Skeletal muscle cell (primary cell): ENCODE measurements at regions not wholly inside any gene's neighbourhood (a gene's known extent, or its start where the extent isn't known, plus 50 kb on each side); places are given as distances from the start of the nearest gene placed in this dataset.
"Not testable (repeated sequence)": the region's sequence is repeated elsewhere in the genome, so short reads cannot be mapped to it uniquely, and the experiment has no call there.

Experiments
- DNase-seq: peaks from one replicate; pipeline ENCODE4 v3.0.0-alpha.2; 2010; ENCODE audit warnings: low read depth
- H3K4me3 ChIP-seq: 2 replicates; pipeline ENCODE4 v1.5.1; 2011; ENCODE audit warnings: low read depth, mild to moderate bottlenecking, control low read depth, low read length, moderate library complexity

DNA sequence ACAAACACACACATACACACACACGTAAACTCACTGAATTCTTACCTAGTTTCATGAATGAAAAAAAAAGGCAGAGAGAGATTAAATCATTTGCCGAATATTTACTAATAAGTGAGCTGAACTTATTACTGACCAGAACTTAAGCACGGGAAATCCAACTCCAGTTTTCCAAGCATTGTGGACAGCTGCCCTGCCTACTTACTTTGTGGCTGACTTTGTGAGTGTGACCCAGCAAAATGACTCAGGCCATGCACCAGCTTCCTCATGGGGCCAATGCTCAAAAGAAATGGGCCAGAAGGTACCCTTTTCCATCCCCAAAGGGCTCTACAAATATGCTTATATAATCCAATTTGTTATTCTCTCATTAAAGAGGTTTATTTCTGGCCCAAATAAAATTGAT, 87.4 kb upstream of the RHOBTB1 start:
- no peak overlapping the region for H3K4me3 ChIP-seq
- DNase-seq, result no peak

DNA sequence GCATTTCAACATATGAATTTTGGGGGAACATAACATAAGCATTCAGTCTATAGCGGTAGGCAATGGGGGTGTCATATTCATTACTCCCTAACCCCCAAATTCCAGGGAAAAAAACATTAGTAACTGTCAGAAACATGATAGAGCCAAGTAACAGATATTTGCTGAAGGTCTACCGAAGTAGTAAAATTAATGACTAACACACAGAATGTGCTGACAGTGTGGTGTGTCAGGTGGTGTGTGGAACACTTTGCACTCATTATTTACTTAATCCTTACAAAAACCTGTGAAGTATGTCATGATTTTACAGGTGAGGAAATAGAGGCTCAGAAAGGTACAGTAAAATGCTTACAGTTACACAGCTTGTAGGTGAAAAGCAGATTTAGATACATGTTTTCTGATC, 85.4 kb upstream of the RHOBTB1 start:
- no peak for DNase-seq
- no peak overlapping the region for H3K4me3 ChIP-seq

DNA sequence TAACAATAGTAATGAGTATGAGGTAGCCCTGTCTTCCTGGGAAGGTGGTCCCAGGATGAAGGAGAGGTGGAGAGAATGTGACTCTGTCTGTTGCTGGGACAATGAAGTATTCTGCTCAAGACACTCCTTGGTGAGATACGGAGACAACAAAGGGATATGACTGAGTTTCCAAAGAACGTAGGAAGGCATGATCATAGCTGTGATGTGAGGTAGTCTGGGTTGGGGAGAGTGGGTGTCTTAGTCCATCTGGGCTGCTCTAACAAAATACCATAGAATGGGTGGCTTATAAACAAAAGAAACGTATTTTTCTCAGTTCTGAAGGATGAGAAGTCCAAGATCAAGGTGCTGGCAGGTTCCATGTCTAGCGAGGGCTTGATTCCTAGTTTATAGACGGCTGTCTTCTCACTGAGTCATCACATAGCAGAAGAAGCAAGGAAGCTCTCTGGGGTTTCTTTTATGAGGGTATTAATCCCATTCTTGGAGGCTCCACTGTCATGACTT, 84.9 kb upstream of the RHOBTB1 start:
- peak; percentile 16 for DNase-seq
- H3K4me3 ChIP-seq, result no peak overlapping the region

DNA sequence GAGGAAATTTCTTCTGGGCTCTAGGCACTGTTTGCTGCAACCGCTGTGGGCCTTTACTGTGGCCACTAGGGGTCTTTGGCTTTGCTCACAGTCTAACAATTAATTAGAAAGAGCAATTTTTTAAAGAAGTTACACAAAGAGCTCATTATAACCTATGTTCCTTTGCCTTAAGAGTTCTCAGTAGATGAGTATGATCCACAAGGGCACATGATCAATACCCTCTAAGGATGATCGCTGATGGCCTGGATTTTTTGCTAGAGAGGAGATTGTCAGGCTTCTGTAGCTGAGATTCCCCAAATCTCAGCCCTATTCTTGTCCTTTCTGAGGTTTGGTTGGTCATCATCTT, 80.8 kb upstream of the RHOBTB1 start:
- no peak for DNase-seq
- no peak overlapping the region for H3K4me3 ChIP-seq

DNA sequence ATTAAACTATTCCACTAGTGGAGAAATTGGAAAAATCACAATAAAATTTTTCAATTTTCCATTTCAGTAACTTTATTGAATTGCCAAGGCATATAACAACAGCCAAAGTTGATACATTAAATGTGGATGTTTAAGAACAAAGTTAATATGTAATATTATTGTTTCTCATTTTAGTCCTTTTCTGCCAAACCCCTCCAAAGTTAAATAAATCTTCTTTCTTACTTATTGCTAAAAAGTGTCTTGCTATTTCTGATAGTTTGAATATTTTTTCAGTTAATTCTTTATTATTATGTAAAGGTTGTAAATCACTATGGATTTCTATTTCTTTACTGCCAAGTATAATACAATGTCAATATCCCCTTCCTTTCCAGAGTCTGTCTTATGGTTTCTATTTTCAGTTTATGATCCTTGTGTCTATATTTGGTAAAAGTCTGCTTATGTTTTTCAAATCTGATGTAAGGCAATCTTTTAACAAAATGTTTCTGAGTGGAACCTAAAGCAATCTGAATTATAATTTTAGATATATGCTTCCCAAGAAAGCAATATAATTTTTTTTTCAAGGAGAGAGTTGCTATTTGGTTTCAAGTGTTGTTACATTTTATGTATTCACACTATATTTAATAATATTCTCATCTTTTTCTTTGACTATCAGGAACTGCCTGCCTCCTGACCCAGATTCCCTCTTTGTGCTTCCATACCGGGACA, 80.3 kb upstream of the RHOBTB1 start:
- no peak for DNase-seq
- no peak overlapping the region for H3K4me3 ChIP-seq

DNA sequence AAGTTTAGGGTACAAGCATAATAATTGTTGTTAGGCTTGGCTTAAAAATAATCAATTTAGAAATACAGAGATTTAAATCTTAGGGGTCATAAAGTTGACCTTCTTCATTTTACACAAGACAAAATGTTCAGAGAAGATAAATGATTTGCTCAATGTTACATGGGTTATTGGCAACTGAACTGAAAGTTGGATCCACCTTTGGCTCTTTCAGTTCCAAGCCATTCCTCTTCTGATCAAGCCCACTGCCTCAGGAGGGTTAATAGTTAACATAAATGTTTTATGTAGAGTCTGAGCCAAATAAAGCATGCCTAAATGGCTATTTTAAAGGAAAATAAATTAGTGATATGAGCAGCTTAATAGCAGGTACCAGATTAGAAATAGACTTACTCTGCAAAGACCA, 79.1 kb upstream of the RHOBTB1 start:
- no peak overlapping the region for H3K4me3 ChIP-seq
- DNase-seq, result no peak

DNA sequence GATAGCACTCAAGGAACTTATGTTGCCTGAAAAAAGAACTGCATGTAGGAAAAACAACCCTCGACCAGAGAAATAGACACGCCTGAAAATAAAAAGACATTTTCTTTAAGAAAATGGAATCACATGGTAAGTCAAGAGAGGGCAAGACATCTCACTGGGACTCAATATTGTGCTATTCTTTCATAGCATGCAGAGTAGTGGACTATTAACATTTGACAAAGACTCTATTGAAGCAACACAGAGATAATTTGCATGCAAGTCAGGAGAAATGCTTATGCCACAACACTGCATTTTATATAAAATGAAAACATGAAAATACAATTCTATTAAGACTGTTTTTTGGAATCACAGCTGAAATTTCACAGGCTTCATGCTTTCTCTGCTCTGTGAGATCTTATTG, 77.9 kb upstream of the RHOBTB1 start:
- no peak for DNase-seq
- no peak overlapping the region for H3K4me3 ChIP-seq

DNA sequence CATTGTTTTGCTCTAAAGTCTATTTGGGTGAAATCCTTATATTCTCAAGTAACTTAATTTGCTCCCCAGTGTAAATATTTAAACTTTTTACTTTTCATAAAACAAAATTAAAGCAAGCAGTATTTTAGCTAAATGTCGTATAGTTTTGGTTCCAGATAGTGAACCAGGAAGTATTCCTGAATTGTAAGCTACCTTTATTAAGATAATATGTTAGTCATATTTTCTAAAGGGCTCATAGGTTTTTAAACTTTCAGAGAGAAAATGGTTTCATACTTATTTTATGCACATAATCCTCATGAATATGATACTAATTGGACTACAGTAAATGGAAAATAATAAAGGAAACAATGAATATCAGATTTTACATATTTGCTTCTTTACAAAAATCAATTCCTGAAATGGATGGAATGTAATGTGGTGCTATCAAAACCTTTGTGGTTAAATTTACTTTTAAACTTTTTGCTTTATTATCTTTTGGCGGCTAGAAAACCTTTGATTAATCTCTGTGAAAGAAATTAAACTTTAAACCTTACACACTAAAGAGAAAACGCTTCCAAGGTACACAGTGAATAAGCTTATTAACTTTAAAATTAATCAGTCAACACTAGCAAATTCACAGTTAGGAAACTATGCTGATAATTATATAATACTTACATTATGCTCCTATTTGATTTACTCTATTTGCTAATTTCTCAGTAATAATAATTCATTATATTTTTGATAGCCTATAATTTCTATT, 76.6 kb upstream of the RHOBTB1 start:
- DNase-seq, result no peak
- H3K4me3 ChIP-seq, result no peak overlapping the region

DNA sequence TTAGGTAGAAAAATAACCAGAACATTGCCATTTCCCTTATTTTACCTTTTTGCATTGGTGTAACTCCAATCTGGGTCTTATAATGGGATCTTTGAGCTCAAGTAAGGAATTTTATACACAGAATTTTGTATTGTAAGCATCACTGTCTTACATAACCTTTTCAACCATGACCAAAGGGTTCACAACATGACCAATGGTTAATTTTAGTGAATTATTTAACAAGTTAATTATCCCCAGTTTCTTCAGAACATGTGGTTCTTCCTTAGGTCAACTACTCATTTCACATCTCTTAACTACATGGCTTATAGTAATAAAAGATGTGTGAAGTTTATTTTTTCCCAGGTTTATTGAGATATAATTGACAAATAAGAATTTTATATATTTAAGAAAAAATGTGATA, 74.2 kb upstream of the RHOBTB1 start:
- no peak for DNase-seq
- no peak overlapping the region for H3K4me3 ChIP-seq

DNA sequence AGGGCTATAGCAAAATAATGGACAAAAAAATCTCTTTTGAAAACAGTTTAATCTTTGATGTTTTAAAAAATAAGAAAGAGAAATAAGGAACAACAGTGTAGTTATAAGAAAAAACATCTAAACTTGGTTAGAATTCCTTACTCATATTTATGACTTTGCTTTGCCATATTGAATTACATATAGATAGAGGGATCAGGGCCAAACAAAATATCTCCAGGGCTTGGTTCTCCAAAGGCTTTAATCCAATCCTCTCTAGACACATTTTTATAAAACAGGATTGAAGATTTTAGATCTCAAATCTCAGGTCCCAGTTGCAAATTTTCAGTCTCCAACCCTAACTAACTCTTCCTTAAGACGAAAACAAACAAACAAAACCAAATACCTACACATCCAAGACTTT, 72.6 kb upstream of the RHOBTB1 start:
- no peak for DNase-seq
- no peak overlapping the region for H3K4me3 ChIP-seq

DNA sequence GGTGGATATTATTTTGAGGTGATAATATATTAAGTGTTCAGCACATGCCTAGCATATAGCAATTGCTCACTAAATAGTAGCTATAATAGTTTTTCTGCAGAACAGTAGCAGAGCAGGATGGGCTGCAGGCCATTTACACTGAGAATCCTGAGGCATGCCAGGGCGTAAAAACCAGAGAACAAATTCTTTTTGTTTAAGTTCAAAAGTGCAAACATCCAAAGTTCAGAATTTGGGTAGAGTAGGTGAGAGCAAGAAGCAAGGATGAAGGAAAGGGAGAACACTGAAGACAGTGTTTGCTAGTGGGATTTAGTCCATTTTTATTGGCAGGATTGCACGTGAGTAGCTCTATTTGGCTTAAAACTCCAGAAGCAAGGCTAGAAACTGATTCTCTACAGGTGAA, 72.0 kb upstream of the RHOBTB1 start:
- no peak for DNase-seq
- H3K4me3 ChIP-seq, result no peak overlapping the region

DNA sequence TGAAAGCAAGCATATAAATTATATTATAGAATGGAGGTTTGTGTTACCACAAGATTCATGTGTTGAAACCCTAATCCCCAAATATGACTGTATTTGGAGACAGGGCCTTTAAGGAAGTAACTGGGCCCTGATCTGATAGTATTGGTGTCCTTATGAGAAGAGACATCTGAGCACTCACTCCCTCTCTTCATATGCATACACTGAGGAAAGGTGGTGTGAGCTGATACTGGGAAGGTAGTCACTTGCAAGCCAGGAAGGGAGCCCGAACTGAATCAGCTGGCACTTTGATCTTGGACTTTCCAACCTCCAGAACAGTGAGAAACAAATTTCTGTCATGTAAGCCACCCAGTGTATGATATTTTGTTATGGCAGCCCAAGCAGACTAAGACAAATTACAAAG, 66.9 kb upstream of the RHOBTB1 start:
- no peak overlapping the region for H3K4me3 ChIP-seq

DNA sequence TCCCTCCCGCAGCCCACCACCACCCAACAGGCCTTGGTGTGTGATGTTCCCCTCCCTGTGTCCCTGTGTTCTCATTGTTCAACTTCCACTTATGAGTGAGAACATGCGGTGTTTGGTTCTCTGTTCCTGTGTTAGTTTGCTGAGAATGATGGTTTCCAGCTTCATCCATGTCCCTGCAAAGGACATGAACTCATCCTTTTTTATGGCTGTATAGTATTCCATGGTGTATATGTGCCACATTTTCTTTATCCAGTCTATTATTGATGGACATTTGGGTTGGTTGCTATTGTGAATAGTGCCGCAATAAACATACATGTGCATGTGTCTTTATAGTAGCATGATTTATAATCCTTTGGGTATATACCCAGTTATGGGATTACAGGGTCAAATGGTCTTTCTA, 59.1 kb upstream of the RHOBTB1 start:
- not testable (repeated sequence) for DNase-seq, H3K4me3 ChIP-seq

More for the DNA sequence above, 66.9 kb upstream of the RHOBTB1 start:
- DNase-seq, result no peak

DNA sequence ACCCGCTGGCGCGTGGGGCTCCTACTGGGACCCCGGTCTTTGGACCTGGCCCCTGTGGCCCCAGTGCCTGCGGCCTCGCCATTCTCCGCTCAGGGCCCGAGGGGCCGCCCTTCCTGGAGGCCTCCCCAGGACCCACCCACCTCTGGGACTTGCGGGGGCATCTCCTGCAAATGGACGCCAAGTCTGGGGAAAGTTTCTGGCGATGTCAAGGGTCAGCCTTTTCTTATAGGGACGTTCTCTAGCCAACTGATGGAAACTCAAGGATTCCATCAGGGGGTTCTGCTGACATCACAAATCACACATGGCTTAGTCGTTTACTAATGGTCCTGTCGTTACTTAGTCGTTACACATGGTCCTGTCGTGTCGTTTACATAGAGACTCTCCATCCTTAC, 57.7 kb upstream of the RHOBTB1 start:
- DNase-seq, result no peak
- peak overlapping the region; percentile 58 for H3K4me3 ChIP-seq

DNA sequence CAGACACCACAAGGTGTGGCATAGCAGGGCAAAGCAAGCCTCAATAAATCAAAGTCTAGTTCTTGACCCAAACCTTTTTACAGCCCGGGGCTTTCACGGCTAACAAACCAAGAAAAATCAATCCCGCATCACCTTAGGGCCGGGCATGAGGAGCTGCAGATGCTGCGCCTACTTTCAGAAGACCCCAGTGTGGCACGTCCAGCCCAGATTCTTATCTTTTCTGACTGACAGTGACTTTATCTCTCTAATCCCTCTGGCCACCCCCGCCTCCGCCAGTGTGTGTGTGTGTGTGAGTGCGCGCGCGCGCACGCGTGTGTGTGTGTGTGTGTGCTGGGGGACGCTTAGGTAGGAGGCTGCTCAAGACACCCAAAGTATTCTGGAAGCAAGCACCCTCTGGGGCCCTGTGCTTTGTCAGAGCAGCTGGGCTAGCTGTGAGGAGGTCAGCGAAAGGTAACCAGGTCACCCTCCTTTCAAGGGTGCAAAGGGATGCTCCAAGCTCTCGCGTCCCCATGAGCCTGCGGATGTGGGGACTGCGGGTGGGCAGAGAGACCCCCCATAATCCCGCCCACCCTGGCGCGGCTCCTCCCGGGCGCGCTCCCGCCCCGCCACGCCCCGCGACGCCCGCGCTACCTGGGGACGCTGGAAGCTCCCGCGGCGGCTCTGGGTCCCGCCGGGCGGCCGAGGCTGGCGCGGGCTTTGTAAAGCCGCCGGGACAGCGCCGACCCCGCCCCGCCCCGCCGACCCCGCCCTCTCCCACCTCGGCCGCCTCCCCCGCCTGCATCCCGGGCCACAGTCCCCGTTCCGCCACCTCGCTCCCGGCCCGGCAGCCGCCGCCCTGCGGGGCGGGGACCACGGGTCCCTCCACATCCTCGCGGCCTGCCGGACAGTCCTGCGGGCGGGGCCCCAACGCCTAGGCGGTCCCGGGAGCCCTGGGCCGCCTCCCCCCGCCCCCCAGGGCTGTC, 57.1 kb upstream of the RHOBTB1 start:
- H3K4me3 ChIP-seq, result peak overlapping the region; percentile 58

DNA sequence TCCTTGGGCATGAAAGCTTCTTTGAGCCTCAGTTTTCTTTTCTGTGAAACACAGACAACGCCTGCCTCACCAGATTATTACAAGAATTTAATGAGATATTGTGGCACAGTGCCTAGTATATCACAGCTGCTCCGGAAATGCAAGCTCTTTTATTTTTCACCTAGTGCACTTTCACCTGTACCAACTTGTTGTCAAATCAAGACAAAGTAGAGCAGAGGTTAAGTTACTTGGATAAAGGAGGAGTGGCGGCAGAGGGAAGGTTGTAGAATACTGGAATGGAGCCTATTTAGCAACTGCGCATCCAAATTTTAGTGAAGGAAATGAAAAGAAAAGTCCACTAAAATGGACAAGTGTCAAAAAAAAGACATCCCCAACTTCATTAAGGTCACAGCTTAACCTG, 54.9 kb upstream of the RHOBTB1 start:
- no peak overlapping the region for H3K4me3 ChIP-seq
- no peak for DNase-seq

More for the DNA sequence above, 57.1 kb upstream of the RHOBTB1 start:
- no peak for DNase-seq

DNA sequence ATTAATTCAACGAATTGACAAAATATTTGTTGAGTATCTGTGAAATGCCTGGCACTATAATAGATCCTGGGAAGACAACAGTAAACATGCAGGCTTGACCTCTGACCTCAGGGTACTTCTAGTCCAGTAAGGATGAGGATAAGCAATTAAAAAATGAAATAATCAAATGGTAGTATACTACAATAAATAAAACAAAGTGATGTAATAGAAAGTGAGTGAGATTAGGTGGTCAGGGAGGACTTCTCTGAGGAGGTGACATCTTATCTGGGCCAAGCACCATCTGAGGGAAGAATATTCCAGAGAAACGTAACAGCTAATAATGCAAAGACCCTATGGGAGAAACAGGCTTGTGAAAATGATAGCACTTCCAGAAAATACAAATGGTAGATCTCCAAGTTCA, 50.1 kb upstream of the RHOBTB1 start:
- no peak for DNase-seq

More for the DNA sequence above, 50.1 kb upstream of the RHOBTB1 start:
- H3K4me3 ChIP-seq, result no peak overlapping the region
